Endothelial cell of umbilical vein (primary cell): ENCODE measurements at regions not wholly inside any gene's neighbourhood (a gene's known extent, or its start where the extent isn't known, plus 50 kb on each side); places are given as distances from the start of the nearest gene placed in this dataset.

ENCODE experiments used
- BruUV-seq: library from RNA; stranded (reverse); fragments of 400-500 nt; replicated peaks from 2 replicates; lab custom pipeline; 2021; lab: Mats Ljungman, UMichigan
- CTCF ChIA-PET: fragments of 300-600, 350-600 bp; sonication (Branson Sonifier 250); formaldehyde crosslinking; loops from one replicate; lab custom pipeline; 2021; ENCODE audit warnings: antibody characterized with exemption, inconsistent platforms; lab: Charles Lee
- POLR2A ChIA-PET: fragments of 300-600, 350-600 bp; sonication (Branson Sonifier 250); formaldehyde crosslinking; loops from one replicate; lab custom pipeline; 2021; ENCODE audit warnings: antibody characterized with exemption, inconsistent platforms; lab: Charles Lee
- DNase-seq: peaks from one replicate; pipeline ENCODE4 v3.0.0-alpha.2; 2011; ENCODE audit warnings: low read depth, low spot score
- FAIRE-seq: peaks from 2 replicates; lab custom pipeline; 2011; peaks lifted over from hg19 to GRCh38; lab: Jason Lieb, UNC
- H2AFZ ChIP-seq: 2 replicates; pipeline ENCODE4 v1.6.0; 2012; ENCODE audit warnings: low read depth, low read length, control low read depth, inconsistent platforms
- H3K27ac ChIP-seq: 2 replicates; pipeline ENCODE4 v1.5.1; 2011; ENCODE audit warnings: low read depth, mild to moderate bottlenecking, control low read depth, low read length, moderate library complexity; ENCODE audit not compliant: insufficient read depth
- H3K27me3 ChIP-seq, 2 experiments: 2 replicates each; pipeline versions ENCODE4 v1.6.0 to v1.6.1; 2011; ENCODE audit warnings: low read length in 2 of 2, mixed read lengths in 1 of 2; ENCODE audit not compliant: control insufficient read depth in 2 of 2, insufficient read depth in 2 of 2
- H3K36me3 ChIP-seq, 2 experiments: 2 replicates in 1 of 2; 3 replicates in 1 of 2; pipeline ENCODE4 v1.5.1; 2011; ENCODE audit warnings: low read length in 2 of 2, mild to moderate bottlenecking in 1 of 2, moderate library complexity in 1 of 2; ENCODE audit not compliant: control insufficient read depth in 2 of 2, insufficient read depth in 2 of 2; ENCODE audit errors: extremely low read depth in 1 of 2
- H3K4me1 ChIP-seq: 3 replicates; pipeline ENCODE4 v1.5.1; 2011; ENCODE audit warnings: mild to moderate bottlenecking, low read length; ENCODE audit not compliant: control insufficient read depth, insufficient read depth; ENCODE audit errors: extremely low read depth
- H3K4me2 ChIP-seq: 2 replicates; pipeline ENCODE4 v1.6.1; 2011; ENCODE audit warnings: low read length, control low read depth, mixed read lengths; ENCODE audit not compliant: insufficient read depth
- H3K4me3 ChIP-seq, 3 experiments: fragments of 200-600 bp in 1 of 3; sonication (generic), shearing (Covaris generic) in 1 of 3; replicated peaks in 1 of 3; 2 replicates each; pipeline ENCODE4 v1.5.1; 2011 to 2016; ENCODE audit warnings: control low read depth in 3 of 3, low read length in 3 of 3, mild to moderate bottlenecking in 2 of 3, inconsistent platforms in 1 of 3, low read depth in 1 of 3, moderate library complexity in 1 of 3; ENCODE audit not compliant: insufficient read depth in 1 of 3
- H3K79me2 ChIP-seq: 2 replicates; pipeline ENCODE4 v1.6.0; 2012; ENCODE audit warnings: low read length, inconsistent platforms; ENCODE audit not compliant: control insufficient read depth, insufficient read depth
- H3K9ac ChIP-seq: replicated peaks from 2 replicates; pipeline ENCODE3; 2011; ENCODE audit warnings: low read length, control low read depth; ENCODE audit not compliant: insufficient read depth; ENCODE audit errors: extremely low read depth
- H3K9me1 ChIP-seq: replicated peaks from 3 replicates; pipeline ENCODE4 v1.6.0; 2011; ENCODE audit warnings: mild to moderate bottlenecking, low read length; ENCODE audit not compliant: control insufficient read depth, insufficient read depth; ENCODE audit errors: extremely low read depth
- H3K9me3 ChIP-seq: replicated peaks from 2 replicates; pipeline ENCODE4 v1.5.1; 2012; ENCODE audit warnings: low read length, inconsistent platforms; ENCODE audit not compliant: control insufficient read depth, insufficient read depth
- H4K20me1 ChIP-seq: replicated peaks from 2 replicates; pipeline ENCODE3; 2011; ENCODE audit warnings: mild to moderate bottlenecking, low read length; ENCODE audit not compliant: control insufficient read depth, insufficient read depth; ENCODE audit errors: extremely low read depth
- EZH2 ChIP-seq: IDR thresholded peaks from 2 replicates; pipeline ENCODE4 v1.6.1; 2012; ENCODE audit warnings: borderline replicate concordance, low read depth, mild to moderate bottlenecking, moderate library complexity, low read length, inconsistent platforms; ENCODE audit not compliant: severe bottlenecking
- FOS ChIP-seq: IDR thresholded peaks from 2 replicates; pipeline ENCODE4 v1.6.1; 2011; ENCODE audit warnings: mild to moderate bottlenecking, low read length, moderate library complexity, borderline replicate concordance; ENCODE audit not compliant: insufficient read depth
- GATA2 ChIP-seq: IDR thresholded peaks from 2 replicates; pipeline ENCODE4 v1.7.0; 2011; ENCODE audit warnings: low read depth, mild to moderate bottlenecking, moderate library complexity, mixed read lengths, low read length; ENCODE audit not compliant: insufficient read length, insufficient read depth
- JUN ChIP-seq: IDR thresholded peaks from 2 replicates; pipeline ENCODE4 v1.6.1; 2011; ENCODE audit warnings: borderline replicate concordance, low read depth; ENCODE audit not compliant: insufficient read length, insufficient read depth
- MYC ChIP-seq: IDR thresholded peaks from one replicate; pipeline ENCODE4 v1.6.1; 2011; ENCODE audit warnings: mild to moderate bottlenecking, low read depth, low read length
- POLR2A ChIP-seq: IDR thresholded peaks from 2 replicates; pipeline ENCODE4 v1.6.1; 2012; ENCODE audit warnings: low read depth, mild to moderate bottlenecking, control low read depth, low read length
- POLR2AphosphoS5 ChIP-seq: IDR thresholded peaks from 2 replicates; pipeline ENCODE4 v1.6.1; 2012; ENCODE audit warnings: low read depth, mild to moderate bottlenecking, control low read depth, low read length, moderate library complexity; ENCODE audit not compliant: insufficient read depth
- dilution Hi-C: fragments of 300-500 bp; cut with MboI; formaldehyde crosslinking; loops from one replicate; pipeline ENCODE4 v1.15.0; 2019; ENCODE audit warnings: low sequenced_read_pairs; ENCODE audit not compliant: extremely low pct_ligation_motif_present
- intact Hi-C: fragments of 100-400 bp; cut with micrococcal nuclease; formaldehyde crosslinking; loops from one replicate; pipeline ENCODE4 v1.10.0; 2022
- TF ChIP-seq, protein P1 (sequence below): IDR thresholded peaks from 2 replicates; pipeline ENCODE4 v1.6.1; 2011; ENCODE audit not compliant: insufficient read depth, insufficient read length
- TF ChIP-seq, protein P2 (sequence below), 2 donors: IDR thresholded peaks; 1 replicate in 1 of 2; 2 replicates in 1 of 2; pipeline ENCODE4 v1.5.1; 2011; ENCODE audit warnings: low read length in 2 of 2, mild to moderate bottlenecking in 2 of 2, moderate library complexity in 2 of 2, control low read depth in 1 of 2, inconsistent platforms in 1 of 2, low read depth in 1 of 2; ENCODE audit not compliant: insufficient read depth in 1 of 2; ENCODE audit errors: extremely low read depth in 1 of 2

DNA sequence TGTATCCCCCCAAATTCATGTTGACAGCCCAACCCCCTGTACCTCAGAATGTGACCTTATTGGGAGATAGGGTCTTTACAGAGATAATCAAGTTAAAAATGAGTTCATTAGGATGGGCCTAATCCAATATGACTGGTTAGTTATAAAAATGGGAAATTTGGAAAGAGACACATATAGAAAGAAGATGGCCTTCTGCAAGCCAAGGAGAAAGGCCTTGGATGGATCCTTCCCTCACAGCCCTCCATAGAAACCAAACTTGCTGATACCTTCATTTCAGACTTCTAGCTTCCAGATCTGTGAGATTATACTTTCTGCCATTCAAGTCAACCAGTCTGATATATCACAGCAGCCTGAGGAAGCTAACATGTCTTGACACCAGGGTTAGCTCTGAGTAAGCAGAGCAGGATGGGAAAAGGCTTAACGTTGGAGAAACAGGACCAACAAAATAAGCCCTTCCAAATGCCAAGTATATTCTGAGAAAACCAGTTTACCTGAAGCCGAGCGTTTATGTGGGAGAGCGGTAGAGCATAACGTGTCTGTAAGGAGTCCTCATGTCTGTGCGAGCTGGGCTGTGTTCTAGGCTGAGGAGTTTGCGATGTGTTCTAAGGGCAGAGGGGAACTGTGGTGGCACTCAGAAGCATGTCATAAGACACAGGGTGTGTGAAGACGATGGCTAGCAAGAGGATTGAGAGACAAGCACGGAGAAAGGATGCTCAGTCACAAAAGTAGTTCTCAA lies 206.1 kb downstream of the PIK3R1 start:
- Histone ChIP-seq H3K36me3 (no peaks in the 10 kb centered on the region), H3K79me2 (no peaks in the 10 kb centered on the region), H3K9me3 (no peaks in the 10 kb centered on the region), H3K4me2 (no peak overlapping the region), H3K4me1 (peaks cover 10% of the 10 kb centered on the region), H3K9me1 (no peaks in the 10 kb centered on the region), H4K20me1 (no peaks in the 10 kb centered on the region), H2AFZ (no peak overlapping the region), H3K27ac (no peak overlapping the region), H3K9ac (no peak overlapping the region), H3K27me3 (no peaks in the 10 kb centered on the region), H3K4me3 (no peak overlapping the region)
- ChIA-PET POLR2A (no interaction called here), CTCF (no interaction called here)
- FAIRE-seq (no peak), DNase-seq (no peak)
- TF ChIP-seq MYC (no peak), EZH2 (no peak), POLR2A (no peak), JUN (no peak), GATA2 (no peak), POLR2AphosphoS5 (no peak), FOS (no peak)
- TF ChIP-seq, protein P1, sequence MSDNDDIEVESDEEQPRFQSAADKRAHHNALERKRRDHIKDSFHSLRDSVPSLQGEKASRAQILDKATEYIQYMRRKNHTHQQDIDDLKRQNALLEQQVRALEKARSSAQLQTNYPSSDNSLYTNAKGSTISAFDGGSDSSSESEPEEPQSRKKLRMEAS: no peak
- TF ChIP-seq, protein P2, sequence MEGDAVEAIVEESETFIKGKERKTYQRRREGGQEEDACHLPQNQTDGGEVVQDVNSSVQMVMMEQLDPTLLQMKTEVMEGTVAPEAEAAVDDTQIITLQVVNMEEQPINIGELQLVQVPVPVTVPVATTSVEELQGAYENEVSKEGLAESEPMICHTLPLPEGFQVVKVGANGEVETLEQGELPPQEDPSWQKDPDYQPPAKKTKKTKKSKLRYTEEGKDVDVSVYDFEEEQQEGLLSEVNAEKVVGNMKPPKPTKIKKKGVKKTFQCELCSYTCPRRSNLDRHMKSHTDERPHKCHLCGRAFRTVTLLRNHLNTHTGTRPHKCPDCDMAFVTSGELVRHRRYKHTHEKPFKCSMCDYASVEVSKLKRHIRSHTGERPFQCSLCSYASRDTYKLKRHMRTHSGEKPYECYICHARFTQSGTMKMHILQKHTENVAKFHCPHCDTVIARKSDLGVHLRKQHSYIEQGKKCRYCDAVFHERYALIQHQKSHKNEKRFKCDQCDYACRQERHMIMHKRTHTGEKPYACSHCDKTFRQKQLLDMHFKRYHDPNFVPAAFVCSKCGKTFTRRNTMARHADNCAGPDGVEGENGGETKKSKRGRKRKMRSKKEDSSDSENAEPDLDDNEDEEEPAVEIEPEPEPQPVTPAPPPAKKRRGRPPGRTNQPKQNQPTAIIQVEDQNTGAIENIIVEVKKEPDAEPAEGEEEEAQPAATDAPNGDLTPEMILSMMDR (IDR thresholded peaks at IDR 0.05; ENCODE audit: extremely low read depth in 1 of 2, insufficient read depth in 1 of 2, low read depth in 1 of 2, low read length in 2 of 2): no peak
- dilution Hi-C loops (no loop called here), intact Hi-C loops (no loop called here)
- no TSS peak for BruUV-seq
